ENCODE measurements at regions not wholly inside any gene's neighbourhood (a gene's known extent, or its start where the extent isn't known, plus 50 kb on each side); places are given as distances from the start of the nearest gene placed in this dataset.

GRCh38 chrX:139141370-139141769 is 389.2 kb upstream of the F9 start:
- intact Hi-C loops (cut with DNase I), result no loop called here
- no peak for DNase-seq

- no peak for DNase-seq
- intact Hi-C loops (cut with DNase I), result no loop called here
Measured at GRCh38 chrX:139134316-139134715, 396.2 kb upstream of the F9 start.

- intact Hi-C loops (cut with DNase I), result no loop called here
- DNase-seq, result no peak
Measured at GRCh38 chrX:139126493-139126892, 404.0 kb upstream of the F9 start.

GRCh38 chrX:139125916-139126315 is 404.6 kb upstream of the F9 start:
- DNase-seq, result no peak
- intact Hi-C loops (cut with DNase I), result no loop called here

- intact Hi-C loops (cut with DNase I), result no loop called here
Measured at GRCh38 chrX:139121616-139122286, 408.8 kb upstream of the F9 start.

GRCh38 chrX:139120760-139121159 is 409.2 kb upstream of the FGF13 start:
- no peak for DNase-seq
- intact Hi-C loops (cut with DNase I), result no loop called here

More at GRCh38 chrX:139121616-139122286, 408.8 kb upstream of the F9 start:
- DNase-seq, result no peak

- DNase-seq, result no peak
- intact Hi-C loops (cut with DNase I), result no loop called here
Measured at GRCh38 chrX:139113708-139114107, 402.2 kb upstream of the FGF13 start.

GRCh38 chrX:139112432-139112831 is 400.9 kb upstream of the FGF13 start:
- DNase-seq, result no peak
- intact Hi-C loops (cut with DNase I), result no loop called here

GRCh38 chrX:139106069-139106468 is 394.6 kb upstream of the FGF13 start:
- no peak for DNase-seq
- intact Hi-C loops (cut with DNase I), result no loop called here

- intact Hi-C loops (cut with DNase I), result no loop called here
- no peak for DNase-seq
Measured at GRCh38 chrX:139094671-139095592, 383.4 kb upstream of the FGF13 start.

- no peak for DNase-seq
- intact Hi-C loops (cut with DNase I), result no loop called here
Measured at GRCh38 chrX:139093201-139093600, 381.7 kb upstream of the FGF13 start.

- intact Hi-C loops (cut with DNase I), result no loop called here
- no peak for DNase-seq
Measured at GRCh38 chrX:139091878-139092277, 380.4 kb upstream of the FGF13 start.

GRCh38 chrX:139091066-139091465 is 379.5 kb upstream of the FGF13 start:
- intact Hi-C loops (cut with DNase I), result no loop called here
- DNase-seq, result no peak

GRCh38 chrX:139086246-139086645 is 374.7 kb upstream of the FGF13 start:
- no peak for DNase-seq
- intact Hi-C loops (cut with DNase I), result no loop called here

- intact Hi-C loops (cut with DNase I), result no loop called here
- DNase-seq, result no peak
Measured at GRCh38 chrX:139085404-139085803, 373.9 kb upstream of the FGF13 start.

GRCh38 chrX:139083191-139083590 is 371.7 kb upstream of the FGF13 start:
- intact Hi-C loops (cut with DNase I), result no loop called here
- no peak for DNase-seq

- no peak for DNase-seq
- intact Hi-C loops (cut with DNase I), result no loop called here
Measured at GRCh38 chrX:139081965-139082364, 370.4 kb upstream of the FGF13 start.

GRCh38 chrX:139079789-139080188 is 368.3 kb upstream of the FGF13 start:
- intact Hi-C loops (cut with DNase I), result no loop called here
- no peak for DNase-seq

GRCh38 chrX:139078761-139079280 is 367.3 kb upstream of the FGF13 start:
- intact Hi-C loops (cut with DNase I), result no loop called here
- no peak for DNase-seq

GRCh38 chrX:139078342-139078741 is 366.8 kb upstream of the FGF13 start:
- DNase-seq, result no peak
- intact Hi-C loops (cut with DNase I), result no loop called here

All from posterior cingulate gyrus (tissue), 11 donors.